BLaER1 treated with 17β-estradiol and CSF1 and Interleukin-3, amounts not matched to agents 10 nM and 100 nM (cell line): ENCODE measurements at regions not wholly inside any gene's neighbourhood (a gene's known extent, or its start where the extent isn't known, plus 50 kb on each side); places are given as distances from the start of the nearest gene placed in this dataset.

Experiments
- H3K27ac ChIP-seq, 11 experiments: shearing (Covaris generic); formaldehyde crosslinking; 2 replicates each; pipeline ENCODE4 v1.8.1; 2022
- H3K27me3 ChIP-seq, 11 experiments: shearing (Covaris generic); formaldehyde crosslinking; 2 replicates each; pipeline ENCODE4 v1.8.1; 2022
- H3K36me3 ChIP-seq, 11 experiments: shearing (Covaris generic); formaldehyde crosslinking; 2 replicates each; pipeline ENCODE4 v1.8.1; 2022
- H3K4me1 ChIP-seq, 10 experiments: shearing (Covaris generic); formaldehyde crosslinking; 2 replicates each; pipeline ENCODE4 v1.8.1; 2022
- H3K4me2 ChIP-seq, 11 experiments: shearing (Covaris generic); formaldehyde crosslinking; 2 replicates each; pipeline ENCODE4 v1.8.1; 2022
- H3K4me3 ChIP-seq, 10 experiments: shearing (Covaris generic); formaldehyde crosslinking; 2 replicates each; pipeline ENCODE4 v1.8.1; 2022
- H3K9ac ChIP-seq, 11 experiments: shearing (Covaris generic); formaldehyde crosslinking; 2 replicates each; pipeline ENCODE4 v1.8.1; 2022
- H3K9me3 ChIP-seq, 11 experiments: shearing (Covaris generic); formaldehyde crosslinking; replicated peaks in 1 of 11; 2 replicates each; pipeline ENCODE4 v1.8.1; 2022
- H4K20me1 ChIP-seq, 11 experiments: shearing (Covaris generic); formaldehyde crosslinking; 2 replicates each; pipeline ENCODE4 v1.8.1; 2022
- Cebpa-rat ChIP-seq, 11 experiments: shearing (Covaris generic); IDR thresholded peaks; 2 replicates each; pipeline ENCODE4 v1.8.1; 2022

DNA sequence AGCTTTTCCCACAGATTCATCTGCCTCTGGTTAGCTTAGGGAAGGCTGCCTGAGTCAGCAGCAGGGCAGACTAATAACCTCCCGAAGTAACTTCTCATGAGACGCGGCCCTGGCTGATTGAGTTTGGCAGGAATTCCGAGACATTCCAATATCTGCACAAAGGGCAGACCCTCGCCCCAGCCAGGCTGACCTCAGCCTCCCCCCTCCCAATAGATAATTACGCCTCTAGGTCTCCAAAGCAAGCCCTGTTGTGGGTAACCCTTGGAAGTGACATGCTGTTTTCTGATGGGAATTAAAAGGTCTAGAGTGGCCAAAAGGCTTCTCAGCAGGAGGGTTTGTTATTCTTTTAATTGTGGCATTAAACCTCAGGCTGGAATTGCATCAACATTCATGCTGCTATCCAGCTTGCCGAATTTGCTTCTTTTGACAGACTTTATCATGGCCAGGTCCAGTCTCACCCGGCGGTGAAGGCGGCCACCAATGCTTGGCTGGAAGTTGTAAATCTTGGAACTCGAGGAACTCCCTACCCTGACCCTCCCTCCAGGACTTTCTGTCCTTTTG lies 98.0 kb upstream of the SLC14A2 start:
- no peak overlapping the region for H3K9ac ChIP-seq
- no peak overlapping the region for H3K4me2 ChIP-seq
- TF ChIP-seq Cebpa-rat (IDR thresholded peaks at IDR 0.05), result no peak
- H3K27ac ChIP-seq, result no peak overlapping the region
- no peak overlapping the region for H3K4me3 ChIP-seq
- peaks cover 0 to 16% (median 11%) of the 10 kb centered on the region in 11 experiments; a peak in 14 of 22 replicates for H3K9me3 ChIP-seq
- no peaks in the 10 kb centered on the region for H3K27me3 ChIP-seq
- no peaks in the 10 kb centered on the region for H3K4me1 ChIP-seq
- H3K36me3 ChIP-seq, result no peaks in the 10 kb centered on the region
- H4K20me1 ChIP-seq, result no peaks in the 10 kb centered on the region

DNA sequence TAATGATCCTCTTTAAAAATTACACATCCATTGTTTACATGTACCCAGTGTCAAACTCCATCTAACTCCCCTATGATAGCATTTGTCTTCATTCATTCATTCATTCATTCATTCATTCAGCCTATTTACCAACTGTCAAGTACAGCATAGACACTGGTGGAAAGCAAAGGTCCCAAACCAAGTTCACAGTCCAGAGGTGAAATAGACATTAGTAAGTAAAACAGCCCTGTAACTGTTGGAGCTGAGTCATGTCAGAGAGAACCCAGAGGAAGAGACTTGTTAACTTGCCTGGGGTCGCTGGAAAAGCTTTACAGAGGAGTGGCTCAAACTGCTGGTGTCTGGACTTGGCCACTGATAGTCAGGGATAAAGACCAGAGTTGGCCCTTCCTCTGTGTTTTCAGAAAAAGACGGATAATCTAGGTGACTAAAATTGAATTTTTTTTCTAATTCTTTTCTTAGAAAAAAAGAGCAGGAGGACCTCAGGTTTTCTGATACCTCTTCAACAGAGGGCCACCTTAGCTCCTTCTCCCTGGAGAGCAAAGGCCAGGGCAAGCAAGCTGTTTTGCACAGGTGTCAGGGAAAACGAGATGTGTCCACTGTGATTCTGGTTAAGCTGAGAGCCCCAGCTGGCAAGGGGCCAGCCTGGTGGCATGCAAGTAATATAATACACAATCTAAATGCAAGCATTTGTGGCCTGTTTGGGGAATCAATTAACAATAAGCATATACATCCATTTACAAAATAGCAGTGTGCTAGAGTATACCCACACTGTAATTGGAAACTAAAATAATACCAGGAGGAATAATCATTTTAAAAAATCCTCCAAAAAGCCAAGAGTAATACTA lies 96.7 kb upstream of the SLC14A2 start:
- Histone ChIP-seq H3K4me2 (no peak overlapping the region), H3K4me1 (no peaks in the 10 kb centered on the region)
- TF ChIP-seq Cebpa-rat (IDR thresholded peaks at IDR 0.05), result no peak

GRCh38 chr18:45519411-45520280 lies 95.6 kb upstream of the SLC14A2 start:
- no peak overlapping the region for H3K9ac ChIP-seq
- H3K4me1 ChIP-seq, result no peaks in the 10 kb centered on the region
- no peak overlapping the region for H3K27ac ChIP-seq
- no peak overlapping the region for H3K4me3 ChIP-seq
- no peaks in the 10 kb centered on the region for H4K20me1 ChIP-seq
- H3K9me3 ChIP-seq, result peaks cover 0 to 2% (median 0%) of the 10 kb centered on the region in 11 experiments; a peak in 2 of 22 replicates
- H3K4me2 ChIP-seq, result no peak overlapping the region
- no peak for TF ChIP-seq Cebpa-rat (IDR thresholded peaks at IDR 0.05)
- H3K36me3 ChIP-seq, result no peaks in the 10 kb centered on the region
- no peaks in the 10 kb centered on the region for H3K27me3 ChIP-seq

More for the DNA sequence above, 96.7 kb upstream of the SLC14A2 start:
- Histone ChIP-seq H3K27me3 (no peaks in the 10 kb centered on the region), H3K36me3 (no peaks in the 10 kb centered on the region), H4K20me1 (no peaks in the 10 kb centered on the region), H3K9me3 (peaks cover 0 to 13% (median 10%) of the 10 kb centered on the region in 11 experiments; a peak in 14 of 22 replicates), H3K4me3 (no peak overlapping the region), H3K27ac (no peak overlapping the region), H3K9ac (no peak overlapping the region)

DNA sequence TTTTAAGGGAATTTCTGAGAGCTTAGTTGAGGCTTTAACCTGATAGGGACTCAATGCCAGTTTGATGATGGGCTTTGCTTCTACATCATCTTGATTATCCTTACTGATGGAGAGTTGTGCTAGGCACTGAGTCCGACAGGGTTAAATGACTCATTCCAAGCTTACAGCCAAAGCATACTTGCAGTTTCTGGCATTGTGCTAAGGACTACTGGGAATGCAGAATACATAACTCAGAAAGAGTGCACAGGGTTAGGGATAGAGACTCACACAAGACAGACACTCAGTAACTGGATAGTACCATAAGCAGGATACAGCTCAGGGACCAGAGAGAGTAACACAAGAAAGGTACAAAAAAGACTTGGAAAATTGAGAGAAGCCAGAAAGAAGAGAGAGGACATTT lies 94.1 kb upstream of the SLC14A2 start:
- H3K4me3 ChIP-seq, result no peak overlapping the region
- H4K20me1 ChIP-seq, result no peaks in the 10 kb centered on the region
- H3K4me1 ChIP-seq, result no peaks in the 10 kb centered on the region
- no peaks in the 10 kb centered on the region for H3K9me3 ChIP-seq
- no peak overlapping the region for H3K27ac ChIP-seq
- TF ChIP-seq Cebpa-rat (IDR thresholded peaks at IDR 0.05), result no peak
- no peaks in the 10 kb centered on the region for H3K36me3 ChIP-seq
- no peaks in the 10 kb centered on the region for H3K27me3 ChIP-seq
- H3K4me2 ChIP-seq, result no peak overlapping the region
- H3K9ac ChIP-seq, result no peak overlapping the region

DNA sequence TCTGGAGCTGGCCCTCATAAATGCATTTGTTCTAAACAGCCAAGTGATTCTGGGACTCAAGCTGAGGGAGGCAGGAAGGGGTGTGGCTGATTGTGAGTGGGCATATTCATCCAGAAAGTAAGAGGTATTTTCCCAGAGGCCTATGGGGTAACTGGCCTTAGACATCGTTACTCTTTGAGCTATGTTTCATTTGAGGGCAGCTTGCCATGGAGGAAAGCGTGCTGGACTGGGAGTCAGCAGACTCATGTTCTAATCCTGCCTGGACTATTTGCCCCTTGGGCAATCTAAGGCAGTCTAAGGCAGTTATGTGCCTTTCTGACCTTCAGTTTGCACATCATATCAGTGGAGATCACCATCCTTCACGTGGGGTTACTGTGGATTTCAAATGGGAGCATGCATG lies 93.5 kb upstream of the SLC14A2 start:
- Histone ChIP-seq H3K4me1 (no peaks in the 10 kb centered on the region), H3K27ac (no peak overlapping the region), H3K27me3 (no peaks in the 10 kb centered on the region), H3K36me3 (no peaks in the 10 kb centered on the region), H3K9ac (no peak overlapping the region), H3K4me2 (no peak overlapping the region), H3K9me3 (no peaks in the 10 kb centered on the region), H3K4me3 (no peak overlapping the region), H4K20me1 (no peaks in the 10 kb centered on the region)
- TF ChIP-seq Cebpa-rat (IDR thresholded peaks at IDR 0.05), result no peak

DNA sequence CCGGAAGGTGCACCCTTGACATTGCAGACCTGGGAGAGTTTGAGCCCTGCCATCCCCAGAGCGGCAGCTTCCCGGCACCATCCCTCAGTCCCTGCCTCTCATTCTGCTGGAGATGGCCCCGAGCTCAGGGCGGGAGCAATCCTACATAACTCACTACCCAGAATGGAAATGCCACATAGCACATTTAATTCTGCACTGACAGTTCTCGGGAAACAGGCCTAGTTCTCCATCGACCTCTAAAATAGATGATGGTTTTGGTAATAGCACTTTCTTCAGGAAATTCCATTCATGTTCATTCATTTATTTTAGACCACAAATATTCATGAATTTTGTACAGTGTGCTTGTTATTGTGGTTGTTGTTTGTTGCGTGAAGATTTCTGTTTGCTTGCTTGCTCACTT lies 92.9 kb upstream of the SLC14A2 start:
- H4K20me1 ChIP-seq, result no peaks in the 10 kb centered on the region
- no peaks in the 10 kb centered on the region for H3K36me3 ChIP-seq
- no peak for TF ChIP-seq Cebpa-rat (IDR thresholded peaks at IDR 0.05)
- H3K4me3 ChIP-seq, result no peak overlapping the region
- no peak overlapping the region for H3K27ac ChIP-seq
- H3K4me2 ChIP-seq, result no peak overlapping the region
- H3K9ac ChIP-seq, result no peak overlapping the region
- H3K9me3 ChIP-seq, result no peaks in the 10 kb centered on the region
- H3K4me1 ChIP-seq, result no peaks in the 10 kb centered on the region
- H3K27me3 ChIP-seq, result no peaks in the 10 kb centered on the region

DNA sequence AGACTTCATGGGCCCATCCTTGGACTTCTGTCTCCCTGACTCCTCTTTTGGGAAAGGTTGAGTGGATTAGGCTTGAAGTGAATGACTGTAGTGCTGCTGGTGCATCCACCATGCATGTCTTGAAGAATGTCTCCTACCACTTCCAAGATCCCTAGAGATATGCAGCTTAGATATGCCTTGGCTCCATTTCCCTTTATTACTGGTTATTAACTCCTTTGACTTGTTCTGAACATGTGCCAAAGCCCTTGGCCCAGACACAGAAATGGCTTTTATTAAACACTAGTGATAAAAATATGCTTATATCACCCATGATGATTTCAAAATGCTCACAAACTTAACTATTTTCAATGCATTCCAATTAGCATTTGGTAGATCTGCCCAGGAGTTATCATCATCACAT lies 90.0 kb upstream of the SLC14A2 start:
- H4K20me1 ChIP-seq, result no peaks in the 10 kb centered on the region
- no peaks in the 10 kb centered on the region for H3K27me3 ChIP-seq
- H3K4me2 ChIP-seq, result no peak overlapping the region
- H3K27ac ChIP-seq, result no peak overlapping the region
- no peak overlapping the region for H3K9ac ChIP-seq
- H3K4me3 ChIP-seq, result no peak overlapping the region
- TF ChIP-seq Cebpa-rat (IDR thresholded peaks at IDR 0.05), result no peak
- no peaks in the 10 kb centered on the region for H3K36me3 ChIP-seq
- H3K4me1 ChIP-seq, result no peaks in the 10 kb centered on the region
- H3K9me3 ChIP-seq, result no peaks in the 10 kb centered on the region

DNA sequence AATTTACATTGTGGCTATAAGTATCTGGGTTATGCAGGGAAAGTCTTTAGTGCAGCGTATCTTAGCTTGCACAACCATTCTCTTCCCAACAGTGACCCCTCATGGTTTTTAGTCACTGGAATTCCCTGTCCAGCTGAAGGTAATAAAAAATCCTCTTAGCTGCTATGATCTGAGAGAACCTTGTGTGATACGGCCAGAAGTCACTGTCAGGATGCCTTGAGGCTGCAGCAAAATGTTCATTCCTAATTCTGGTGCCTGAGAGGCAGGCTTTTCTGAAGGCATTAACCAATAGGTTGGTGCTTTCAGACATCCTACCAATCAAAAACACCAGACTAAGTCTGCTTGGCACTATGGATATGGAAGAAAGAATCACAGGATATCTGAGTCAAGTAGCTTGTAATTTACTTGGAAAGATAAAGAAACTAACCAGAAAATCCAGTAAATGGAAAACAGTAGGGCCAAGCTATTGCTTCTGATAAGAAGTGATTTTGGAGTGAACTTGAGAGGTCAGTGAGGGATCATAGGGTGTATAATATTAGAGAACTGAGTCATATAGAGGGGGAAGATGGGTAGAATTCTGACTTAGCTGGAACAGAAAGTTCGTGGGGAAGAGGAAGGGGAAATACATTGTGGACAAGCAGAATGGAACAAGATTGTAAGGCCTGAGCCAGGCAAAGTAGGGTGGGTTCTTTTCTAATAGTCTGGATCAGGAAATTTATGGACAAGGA lies 89.0 kb upstream of the SLC14A2 start:
- H3K4me3 ChIP-seq, result no peak overlapping the region
- no peaks in the 10 kb centered on the region for H3K27me3 ChIP-seq
- no peak for TF ChIP-seq Cebpa-rat (IDR thresholded peaks at IDR 0.05)
- no peaks in the 10 kb centered on the region for H3K36me3 ChIP-seq
- H4K20me1 ChIP-seq, result no peaks in the 10 kb centered on the region
- no peak overlapping the region for H3K27ac ChIP-seq
- H3K4me1 ChIP-seq, result no peaks in the 10 kb centered on the region
- H3K4me2 ChIP-seq, result no peak overlapping the region
- no peak overlapping the region for H3K9ac ChIP-seq
- no peaks in the 10 kb centered on the region for H3K9me3 ChIP-seq

DNA sequence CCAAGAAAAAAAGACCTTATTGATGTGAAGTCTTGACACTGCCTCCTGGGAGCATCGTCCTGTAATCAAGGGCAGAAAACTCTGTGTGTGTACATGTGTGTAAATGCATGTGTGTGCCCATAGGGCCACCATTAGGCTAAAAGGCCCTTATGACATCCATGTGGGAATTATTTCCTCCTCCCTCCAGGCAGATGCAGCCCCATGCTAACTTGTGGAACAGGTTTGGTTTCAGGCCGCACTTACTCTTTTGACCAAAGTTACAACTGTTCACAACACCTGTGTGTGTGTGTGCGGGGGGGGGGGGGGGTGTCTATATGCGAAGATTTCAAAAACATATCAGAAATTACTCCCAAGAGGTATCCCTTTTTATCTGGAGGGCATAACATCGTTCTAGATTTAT lies 87.4 kb upstream of the SLC14A2 start:
- Histone ChIP-seq H3K4me1 (no peaks in the 10 kb centered on the region), H3K9me3 (peaks cover 0 to 4% (median 0%) of the 10 kb centered on the region in 11 experiments; a peak in 2 of 22 replicates), H3K9ac (no peak overlapping the region), H3K4me2 (no peak overlapping the region), H4K20me1 (no peaks in the 10 kb centered on the region), H3K27me3 (no peaks in the 10 kb centered on the region), H3K4me3 (no peak overlapping the region), H3K27ac (no peak overlapping the region), H3K36me3 (no peaks in the 10 kb centered on the region)
- TF ChIP-seq Cebpa-rat (IDR thresholded peaks at IDR 0.05), result no peak
